Muscle layer of duodenum (tissue), 2 donors: ENCODE measurements at regions not wholly inside any gene's neighbourhood (a gene's known extent, or its start where the extent isn't known, plus 50 kb on each side); places are given as distances from the start of the nearest gene placed in this dataset.

Source experiments
- H3K27ac ChIP-seq: one replicate; pipeline ENCODE4 v1.7.0; 2013; ENCODE audit warnings: mild to moderate bottlenecking, low read length
- H3K27me3 ChIP-seq: one replicate; pipeline ENCODE4 v1.7.0; 2013; ENCODE audit warnings: low read depth, mild to moderate bottlenecking, control low read depth, low read length
- H3K36me3 ChIP-seq, 2 donors: one replicate each; pipeline ENCODE4 v1.7.0; 2013; ENCODE audit warnings: low read length in 2 of 2, control low read depth in 1 of 2, mild to moderate bottlenecking in 1 of 2; ENCODE audit not compliant: insufficient read depth in 2 of 2, control insufficient read depth in 1 of 2
- H3K4me1 ChIP-seq, 2 donors: one replicate each; pipeline ENCODE4 v1.7.0; 2013; ENCODE audit warnings: low read length in 2 of 2, mild to moderate bottlenecking in 2 of 2, control low read depth in 1 of 2, moderate library complexity in 1 of 2; ENCODE audit not compliant: insufficient read depth in 2 of 2, control insufficient read depth in 1 of 2
- H3K4me3 ChIP-seq, 2 donors: one replicate each; pipeline ENCODE4 v1.7.0; 2013; ENCODE audit warnings: low read length in 2 of 2, low read depth in 1 of 2, mild to moderate bottlenecking in 1 of 2
- H3K9me3 ChIP-seq, 2 donors: one replicate each; pipeline ENCODE4 v1.7.0; 2013; ENCODE audit warnings: low read length in 2 of 2, control low read depth in 1 of 2, mild to moderate bottlenecking in 1 of 2; ENCODE audit not compliant: control insufficient read depth in 1 of 2
- donor health status: healthy.

DNA sequence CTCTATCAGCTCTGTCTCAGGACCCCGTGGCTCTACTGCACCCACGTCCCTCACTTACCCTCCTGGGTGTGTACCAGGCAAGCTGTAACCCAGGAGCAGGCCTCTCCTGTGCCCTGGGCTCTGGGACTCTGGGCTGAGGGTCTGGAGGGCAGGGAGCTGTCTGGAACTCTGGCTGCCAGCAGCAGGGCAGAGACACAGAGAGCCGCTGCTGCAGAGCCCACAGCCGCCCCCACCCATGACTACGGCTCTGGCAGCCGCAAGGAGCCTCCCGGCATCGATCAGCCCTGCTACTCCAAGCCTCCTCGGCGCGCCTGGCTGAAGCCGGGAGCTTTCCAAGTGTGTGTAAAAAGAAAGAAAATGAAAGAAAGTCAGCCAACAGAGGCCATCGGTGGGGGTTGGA, 103.7 kb upstream of the ATP2B2 start:
- Histone ChIP-seq H3K36me3 (no peaks in the 10 kb centered on the region), H3K27me3 (no peaks in the 10 kb centered on the region), H3K4me1 (no peaks in the 10 kb centered on the region), H3K9me3 (peaks cover 0 to 13% of the 10 kb centered on the region in 2 donors), H3K4me3 (no peak overlapping the region), H3K27ac (no peak overlapping the region)

DNA sequence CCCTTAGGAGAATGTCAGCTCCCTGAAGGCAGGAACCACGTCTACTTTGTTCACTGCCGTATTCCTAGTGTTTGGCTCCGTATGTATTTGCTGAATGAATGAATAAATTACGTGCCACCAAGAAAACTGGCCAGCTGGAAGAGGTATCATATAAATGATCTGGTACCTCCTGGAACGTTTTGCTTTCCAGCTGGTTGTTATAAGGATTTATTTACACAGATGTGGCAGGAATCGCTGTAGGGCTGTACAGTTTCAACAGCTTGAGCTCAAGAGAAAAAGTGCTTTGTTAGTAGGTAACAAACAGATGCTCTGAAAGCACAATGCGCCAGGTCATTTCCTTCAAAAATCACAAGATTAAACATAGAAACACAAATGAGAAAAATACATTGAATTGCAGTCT, 108.8 kb upstream of the ATP2B2 start:
- Histone ChIP-seq H3K4me1 (no peaks in the 10 kb centered on the region), H3K36me3 (no peaks in the 10 kb centered on the region), H3K4me3 (no peak overlapping the region), H3K27me3 (no peaks in the 10 kb centered on the region), H3K27ac (no peak overlapping the region), H3K9me3 (peaks cover 0 to 13% of the 10 kb centered on the region in 2 donors)

DNA sequence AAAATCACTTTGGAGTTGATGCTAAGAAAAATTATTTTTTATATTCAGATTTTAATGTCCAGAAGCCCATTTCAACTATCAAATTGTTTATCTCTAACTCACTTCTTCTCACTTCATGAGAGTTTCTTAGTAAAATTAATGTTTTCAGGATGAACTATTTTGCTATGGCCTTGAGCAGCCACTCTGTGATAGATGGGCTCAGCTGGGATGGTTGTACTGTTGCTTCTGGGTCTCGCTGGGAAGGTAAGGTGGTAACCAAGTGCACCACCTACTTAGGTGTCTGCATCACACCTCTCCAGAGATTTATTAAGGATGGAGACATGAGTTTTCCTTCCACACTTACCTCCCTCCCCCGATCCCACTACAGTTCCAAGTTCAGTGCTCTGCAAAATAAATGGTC, 110.3 kb upstream of the ATP2B2 start:
- Histone ChIP-seq H3K4me1 (no peaks in the 10 kb centered on the region), H3K4me3 (no peak overlapping the region), H3K27ac (no peak overlapping the region), H3K9me3 (peaks cover 0 to 13% of the 10 kb centered on the region in 2 donors), H3K36me3 (no peaks in the 10 kb centered on the region), H3K27me3 (no peaks in the 10 kb centered on the region)

DNA sequence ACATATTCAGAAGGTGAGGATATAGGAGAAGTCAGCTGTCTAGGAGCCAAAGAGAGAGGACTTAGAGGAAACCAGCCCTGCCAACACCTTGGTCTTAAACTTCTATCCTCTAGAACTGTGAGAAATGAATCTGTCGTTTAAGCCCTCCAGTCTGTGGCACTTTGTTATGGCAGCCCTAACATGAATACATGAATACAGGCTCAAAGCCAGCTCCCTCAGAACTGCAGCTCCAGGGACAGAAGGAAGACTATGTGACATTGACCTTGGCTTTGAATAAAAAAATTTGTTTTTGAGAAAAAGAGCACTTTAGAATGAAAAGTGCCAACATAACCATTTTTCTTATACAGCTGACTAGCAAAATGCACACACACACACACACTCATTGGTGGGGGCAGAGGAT, 110.9 kb upstream of the ATP2B2 start:
- Histone ChIP-seq H3K4me3 (no peak overlapping the region), H3K4me1 (no peaks in the 10 kb centered on the region), H3K9me3 (peaks cover 0 to 13% of the 10 kb centered on the region in 2 donors), H3K27ac (no peak overlapping the region), H3K27me3 (peaks cover 6% of the 10 kb centered on the region), H3K36me3 (no peaks in the 10 kb centered on the region)

DNA sequence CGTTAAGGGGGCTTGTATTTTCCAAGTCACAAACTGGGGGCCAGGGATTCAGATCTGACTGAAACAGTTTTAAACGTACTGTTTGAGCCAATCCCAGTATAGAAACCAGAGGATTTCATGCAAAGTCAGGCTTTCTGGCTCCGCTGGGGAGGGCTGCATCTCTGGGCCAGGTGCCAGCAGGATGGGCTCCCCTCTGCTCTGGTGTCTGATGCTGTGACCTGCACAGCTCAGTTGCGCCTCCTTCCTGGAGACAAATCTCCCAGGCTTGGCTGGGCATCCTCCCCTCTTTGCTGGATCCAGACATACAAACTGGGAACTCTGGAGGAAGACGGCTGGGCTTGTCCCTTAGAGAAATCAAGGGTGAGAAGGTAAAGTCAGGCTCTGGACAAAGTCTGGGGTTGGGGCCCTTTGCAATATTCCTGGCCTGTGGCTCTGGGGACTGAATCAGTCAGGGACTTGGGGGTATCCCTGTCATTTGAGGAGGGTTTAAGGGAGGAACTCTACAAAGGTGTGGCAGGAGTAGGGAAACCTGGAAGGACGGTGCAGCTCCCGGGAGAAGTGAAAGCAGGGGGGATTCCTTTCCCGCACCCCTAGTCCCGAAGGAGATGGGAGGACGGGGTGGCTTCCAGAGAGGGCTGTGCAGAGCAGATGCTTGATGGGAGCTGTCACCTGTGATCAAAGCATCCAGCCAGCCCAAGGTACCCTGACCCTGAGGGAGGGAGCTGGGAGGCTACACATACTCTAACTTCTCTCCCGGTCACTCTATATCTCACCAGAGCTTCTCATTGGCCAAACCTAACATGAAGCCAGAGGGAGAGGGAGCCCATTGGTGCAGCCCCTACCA, 114.8 kb upstream of the ATP2B2 start:
- Histone ChIP-seq H3K4me1 (no peaks in the 10 kb centered on the region), H3K4me3 (no peak overlapping the region), H3K36me3 (no peaks in the 10 kb centered on the region), H3K27me3 (peaks cover 7% of the 10 kb centered on the region), H3K27ac (no peak overlapping the region), H3K9me3 (no peaks in the 10 kb centered on the region)

DNA sequence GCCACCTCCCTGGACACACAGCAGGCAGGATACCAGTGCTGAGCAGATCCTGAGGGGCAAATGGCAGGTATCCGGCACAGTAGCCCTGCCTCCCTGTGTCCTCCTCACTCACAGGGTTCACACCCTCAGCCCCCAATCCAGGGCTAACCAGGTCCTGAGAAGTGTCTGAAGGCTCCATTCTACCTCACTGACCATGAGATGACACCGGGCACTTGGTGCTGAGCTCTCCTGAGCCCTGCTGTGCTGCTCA, 115.4 kb upstream of the ATP2B2 start:
- Histone ChIP-seq H3K27ac (no peak overlapping the region), H3K36me3 (no peaks in the 10 kb centered on the region), H3K9me3 (no peaks in the 10 kb centered on the region), H3K4me1 (no peaks in the 10 kb centered on the region), H3K4me3 (no peak overlapping the region), H3K27me3 (peaks cover 7% of the 10 kb centered on the region)

DNA sequence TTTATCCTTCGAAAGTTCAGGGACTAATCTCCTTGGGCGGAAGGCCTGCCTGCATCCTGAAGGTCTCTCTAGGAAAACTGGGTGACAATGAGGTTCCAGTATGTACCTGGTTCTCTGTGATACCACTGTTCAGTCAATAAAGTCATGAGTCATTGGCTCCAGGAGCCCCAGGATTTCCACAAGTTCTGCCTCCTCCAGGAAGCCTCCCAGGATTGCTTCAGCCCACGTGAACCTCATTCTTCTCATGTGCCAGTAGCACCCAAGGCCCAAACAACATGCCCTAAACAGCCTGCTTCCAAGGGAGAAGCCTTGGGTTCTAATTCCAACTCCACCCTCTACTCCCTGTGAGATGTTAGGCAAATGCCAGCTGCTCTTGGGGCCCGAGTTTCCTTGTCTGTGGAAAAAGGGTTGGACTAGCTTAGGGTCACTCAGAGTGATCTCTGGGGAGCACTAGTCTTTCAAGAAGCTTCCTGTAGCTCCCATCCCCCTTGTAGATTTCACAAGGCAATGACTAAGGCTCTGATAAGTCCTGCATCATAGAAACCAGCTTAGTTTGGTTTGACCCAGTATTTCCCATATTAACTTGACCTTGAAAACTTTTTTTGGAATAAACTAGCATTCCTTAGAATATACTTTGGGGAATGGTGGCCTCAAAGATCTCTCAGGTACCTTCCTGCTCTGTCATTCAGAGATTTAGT, 118.3 kb upstream of the ATP2B2 start:
- Histone ChIP-seq H3K27me3 (peaks cover 7% of the 10 kb centered on the region), H3K9me3 (no peaks in the 10 kb centered on the region), H3K27ac (no peak overlapping the region), H3K4me1 (no peaks in the 10 kb centered on the region), H3K4me3 (no peak overlapping the region), H3K36me3 (no peaks in the 10 kb centered on the region)

DNA sequence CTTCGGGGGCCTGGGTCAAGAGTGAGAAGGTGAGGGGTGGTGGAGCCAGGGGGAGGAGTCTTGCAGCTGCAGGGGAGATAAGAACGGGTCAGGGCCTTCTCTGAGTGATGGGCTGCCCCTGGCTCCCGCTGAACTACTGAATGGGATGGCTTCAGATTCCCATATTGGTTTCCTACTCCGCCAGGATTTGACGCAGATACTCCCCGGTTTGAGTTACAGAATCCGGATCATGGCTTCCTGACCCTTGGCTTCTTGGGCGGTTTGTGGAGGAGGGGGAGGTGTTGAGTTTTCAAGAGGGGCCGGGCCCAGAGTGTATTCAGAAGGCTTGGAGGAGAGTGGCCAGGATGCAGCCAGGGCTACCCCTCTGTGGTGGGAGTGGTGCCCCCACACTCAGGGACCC, 119.9 kb upstream of the ATP2B2 start:
- no peak overlapping the region for H3K4me3 ChIP-seq
- H3K9me3 ChIP-seq = no peaks in the 10 kb centered on the region
- peaks cover 7% of the 10 kb centered on the region for H3K27me3 ChIP-seq
- H3K27ac ChIP-seq = no peak overlapping the region
- H3K4me1 ChIP-seq = no peaks in the 10 kb centered on the region
- no peaks in the 10 kb centered on the region for H3K36me3 ChIP-seq

DNA sequence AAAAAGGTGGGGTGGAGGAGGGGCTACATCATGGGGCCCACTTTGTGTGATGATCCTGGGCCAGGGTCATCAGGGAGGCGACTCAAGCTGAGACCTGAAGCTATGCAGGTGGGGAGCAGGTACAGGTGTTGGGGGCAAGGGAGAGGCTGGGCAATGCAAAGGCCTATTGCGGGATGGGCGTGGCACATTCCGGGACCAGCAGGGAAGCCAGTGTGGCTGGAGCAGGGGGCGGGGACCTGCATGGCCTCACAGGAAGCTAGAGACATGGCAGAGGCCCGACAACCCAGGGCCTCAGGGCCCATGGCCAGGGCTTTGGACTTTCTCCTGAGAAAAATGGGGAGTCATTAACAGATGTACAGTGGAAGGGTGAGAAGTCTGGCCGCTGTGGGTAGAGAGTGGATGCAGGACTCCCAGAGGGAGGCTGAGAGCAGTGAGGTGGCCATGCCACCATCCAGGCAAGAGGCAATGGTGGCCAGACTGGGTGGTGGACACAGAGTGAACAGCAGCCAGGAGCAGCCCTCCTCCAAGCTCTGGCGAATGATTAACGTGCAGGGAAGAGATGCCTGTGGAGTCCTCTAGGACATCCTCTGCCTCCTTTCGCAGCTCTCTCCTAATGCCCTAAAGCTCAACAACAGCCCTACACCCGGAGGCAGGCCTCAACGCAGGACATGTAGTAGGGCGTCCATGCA, 122.6 kb upstream of the ATP2B2 start:
- H3K27me3 ChIP-seq = no peaks in the 10 kb centered on the region
- H3K36me3 ChIP-seq = no peaks in the 10 kb centered on the region
- H3K9me3 ChIP-seq = no peaks in the 10 kb centered on the region
- H3K4me3 ChIP-seq = no peak overlapping the region
- no peak overlapping the region for H3K27ac ChIP-seq
- H3K4me1 ChIP-seq = no peaks in the 10 kb centered on the region

DNA sequence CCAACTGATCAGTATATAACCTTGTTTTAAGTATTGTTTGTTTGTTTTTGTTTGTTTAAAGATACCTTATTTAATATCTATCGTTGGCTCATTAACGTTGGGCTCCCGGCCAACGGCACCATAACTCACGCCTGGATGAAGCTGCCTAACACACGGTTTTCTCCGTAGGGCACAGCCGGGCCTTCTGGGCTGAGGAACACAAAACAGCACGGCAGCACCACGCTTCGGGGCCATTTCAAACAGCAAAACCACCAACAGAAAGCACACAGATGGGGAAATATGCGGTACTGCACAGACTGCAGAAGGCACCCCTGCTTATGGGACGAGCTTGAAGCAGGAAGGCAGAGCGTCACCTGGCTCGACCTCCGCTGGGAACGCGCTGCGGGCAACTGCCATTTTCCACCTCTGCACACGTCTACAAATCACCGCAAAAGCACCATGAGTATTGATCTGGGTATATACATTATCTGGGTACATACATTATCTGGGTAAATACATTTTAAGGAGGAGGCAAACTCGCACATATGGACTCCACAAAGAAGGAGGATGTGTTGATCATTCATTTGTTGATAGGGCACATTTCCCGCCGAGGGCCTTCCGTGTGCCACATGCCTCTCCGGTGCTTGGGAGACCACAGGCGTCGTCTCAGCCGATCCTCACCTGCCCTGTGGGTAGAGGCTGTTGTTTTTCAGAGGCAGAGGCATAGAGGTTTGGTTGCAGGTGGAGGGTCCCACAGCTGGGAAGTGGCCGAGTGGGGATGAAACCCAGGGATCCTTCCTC, 123.7 kb upstream of the ATP2B2 start:
- Histone ChIP-seq H3K27me3 (no peaks in the 10 kb centered on the region), H3K4me3 (no peak overlapping the region), H3K27ac (no peak overlapping the region), H3K9me3 (no peaks in the 10 kb centered on the region), H3K4me1 (no peaks in the 10 kb centered on the region), H3K36me3 (no peaks in the 10 kb centered on the region)

DNA sequence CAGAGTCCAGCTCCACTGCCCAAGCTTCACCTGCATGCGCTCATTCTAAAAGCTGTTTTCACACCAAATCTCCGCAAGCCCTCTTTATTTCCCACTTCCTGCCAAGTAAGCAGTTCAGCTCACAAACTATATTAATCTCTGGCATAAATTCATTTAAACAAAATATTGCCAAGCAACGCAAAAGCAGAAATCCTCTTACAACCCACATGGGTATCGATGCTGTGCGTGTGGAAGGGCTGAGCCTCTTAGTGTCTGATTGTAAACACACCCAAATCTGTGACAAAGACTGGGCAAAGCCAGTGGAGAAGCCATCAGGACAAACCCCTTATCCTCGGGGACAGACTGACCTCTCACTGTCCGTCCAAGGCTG, 124.3 kb upstream of the ATP2B2 start:
- Histone ChIP-seq H3K4me1 (no peaks in the 10 kb centered on the region), H3K36me3 (no peaks in the 10 kb centered on the region), H3K4me3 (no peak overlapping the region), H3K27ac (no peak overlapping the region), H3K9me3 (no peaks in the 10 kb centered on the region), H3K27me3 (no peaks in the 10 kb centered on the region)
